HG03432 (cell line): ENCODE measurements at regions not wholly inside any gene's neighbourhood (a gene's known extent, or its start where the extent isn't known, plus 50 kb on each side); places are given as distances from the start of the nearest gene placed in this dataset.
"Not testable (repeated sequence)": the region's sequence is repeated elsewhere in the genome, so short reads cannot be mapped to it uniquely, and the experiment has no call there.

Source experiments
- ATAC-seq: cut with Tn5 transposase; IDR thresholded peaks from one replicate; pipeline ENCODE4 v1.9.1; 2021; ENCODE audit warnings: mild to moderate bottlenecking, moderate library complexity; ENCODE audit not compliant: unreplicated experiment

- ATAC-seq: no peak
These were observed 115.6 kb upstream of the METAP2 start for GRCh38 chr12:95358111-95359083.

- ATAC-seq: no peak
These were observed 108.0 kb upstream of the METAP2 start for GRCh38 chr12:95365912-95366311.

GRCh38 chr12:95368931-95369330 lies 105.0 kb upstream of the METAP2 start:
- no peak for ATAC-seq

GRCh38 chr12:95371571-95371970 lies 102.4 kb upstream of the METAP2 start:
- ATAC-seq: no peak

- ATAC-seq: not testable (repeated sequence)
These were observed 94.5 kb upstream of the METAP2 start for GRCh38 chr12:95379481-95379880.

- not testable (repeated sequence) for ATAC-seq
These were observed 93.6 kb upstream of the METAP2 start for GRCh38 chr12:95380334-95380733.

GRCh38 chr12:95380997-95381786 lies 92.8 kb upstream of the METAP2 start:
- ATAC-seq: no peak

- not testable (repeated sequence) for ATAC-seq
These were observed 90.0 kb upstream of the METAP2 start for GRCh38 chr12:95383920-95384319.

GRCh38 chr12:95384785-95385184 lies 89.2 kb upstream of the METAP2 start:
- ATAC-seq: no peak

GRCh38 chr12:95385246-95386035 lies 88.5 kb upstream of the METAP2 start:
- ATAC-seq: no peak

- ATAC-seq: no peak
These were observed 87.9 kb upstream of the METAP2 start for GRCh38 chr12:95386051-95386450.

- not testable (repeated sequence) for ATAC-seq
These were observed 85.7 kb upstream of the METAP2 start for GRCh38 chr12:95388260-95388659.

- ATAC-seq: peak; percentile 77
These were observed 83.8 kb upstream of the METAP2 start for GRCh38 chr12:95390192-95390591.

- no peak for ATAC-seq
These were observed 83.0 kb upstream of the METAP2 start for GRCh38 chr12:95390932-95391331.

GRCh38 chr12:95393191-95393790 lies 80.7 kb upstream of the METAP2 start:
- ATAC-seq: no peak

GRCh38 chr12:95395696-95396095 lies 78.3 kb upstream of the METAP2 start:
- ATAC-seq: no peak

- no peak for ATAC-seq
These were observed 77.0 kb upstream of the METAP2 start for GRCh38 chr12:95396849-95397468.

- no peak for ATAC-seq
These were observed 76.4 kb upstream of the METAP2 start for GRCh38 chr12:95397571-95397970.

- ATAC-seq: no peak
These were observed 71.9 kb upstream of the METAP2 start for GRCh38 chr12:95402096-95402495.

- ATAC-seq: no peak
These were observed 65.8 kb upstream of the METAP2 start for GRCh38 chr12:95408201-95408600.
